GM21381 (cell line): ENCODE measurements at regions not wholly inside any gene's neighbourhood (a gene's known extent, or its start where the extent isn't known, plus 50 kb on each side); places are given as distances from the start of the nearest gene placed in this dataset.
"Not testable (repeated sequence)": the region's sequence is repeated elsewhere in the genome, so short reads cannot be mapped to it uniquely, and the experiment has no call there.

Experiments used
- ATAC-seq: cut with Tn5 transposase; IDR thresholded peaks from one replicate; pipeline ENCODE4 v1.9.1; 2021; ENCODE audit warnings: mild to moderate bottlenecking, moderate library complexity; ENCODE audit not compliant: unreplicated experiment

DNA sequence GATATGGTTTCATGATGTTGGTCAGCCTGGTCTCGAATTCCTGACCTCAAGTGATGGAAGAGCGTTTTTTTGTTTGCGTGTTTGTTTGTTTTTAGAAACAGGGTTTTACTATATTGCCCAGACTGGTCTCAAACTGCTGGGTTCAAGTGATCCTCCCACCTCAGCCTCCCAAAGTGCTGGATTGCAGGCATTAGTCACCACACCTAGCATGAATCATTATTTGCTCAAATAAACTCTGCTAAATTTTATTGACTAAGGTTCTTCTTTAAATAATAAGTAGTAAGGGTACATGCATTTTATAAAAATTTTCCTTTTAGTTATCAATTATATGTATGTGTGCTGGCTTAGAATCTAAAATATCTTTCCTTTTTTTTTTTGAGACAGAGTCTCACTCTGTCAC lies 52.9 kb downstream of the ZBTB9 start:
- no peak for ATAC-seq

DNA sequence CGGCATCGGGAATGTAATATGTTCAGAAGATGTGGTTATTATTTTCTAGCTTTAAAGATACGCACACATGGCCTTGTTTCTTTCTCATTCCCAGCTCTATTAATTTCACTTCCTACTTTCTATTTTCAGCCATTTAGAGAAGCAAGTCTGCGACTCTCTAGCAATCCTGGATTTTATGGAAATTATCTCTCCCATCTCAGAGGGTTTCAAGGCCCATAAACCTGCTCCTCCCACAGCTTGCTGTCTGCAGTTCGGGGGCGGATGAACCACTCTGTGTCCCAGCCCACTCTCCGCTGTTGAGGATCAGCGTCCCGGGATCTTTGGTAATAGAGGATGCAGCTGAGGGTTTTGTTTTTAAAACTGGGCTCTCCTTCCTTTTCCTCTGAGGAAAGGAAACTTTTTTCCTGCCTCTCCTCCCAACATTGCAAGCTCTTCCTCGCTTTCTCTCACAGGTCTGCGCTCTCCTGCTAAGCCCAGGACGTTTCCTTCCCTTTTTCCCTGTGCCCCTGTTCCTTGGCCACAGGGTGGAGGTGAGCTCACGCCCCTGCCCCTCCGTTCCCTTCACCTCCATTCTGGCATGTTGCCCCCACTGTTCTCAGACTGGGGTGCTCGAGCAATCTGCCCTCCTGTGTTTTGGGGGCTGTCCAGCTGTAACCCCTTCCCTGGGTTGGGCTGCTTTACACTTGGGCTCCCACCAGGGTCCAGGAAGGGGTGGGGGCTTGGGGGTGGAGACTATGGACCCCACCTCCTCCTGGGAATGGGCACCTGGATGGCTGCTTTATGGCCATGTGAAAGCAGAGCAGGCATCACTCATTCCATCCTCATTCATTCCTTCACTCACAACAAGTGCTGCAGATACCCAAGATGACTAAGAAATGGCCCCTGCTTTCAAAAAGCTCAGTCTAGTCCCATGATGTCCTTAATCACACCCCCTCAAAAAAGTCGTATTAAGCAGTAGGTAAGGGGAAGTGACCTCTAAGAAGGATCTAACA lies 54.9 kb downstream of the ZBTB9 start:
- ATAC-seq, result peak; percentile 4

DNA sequence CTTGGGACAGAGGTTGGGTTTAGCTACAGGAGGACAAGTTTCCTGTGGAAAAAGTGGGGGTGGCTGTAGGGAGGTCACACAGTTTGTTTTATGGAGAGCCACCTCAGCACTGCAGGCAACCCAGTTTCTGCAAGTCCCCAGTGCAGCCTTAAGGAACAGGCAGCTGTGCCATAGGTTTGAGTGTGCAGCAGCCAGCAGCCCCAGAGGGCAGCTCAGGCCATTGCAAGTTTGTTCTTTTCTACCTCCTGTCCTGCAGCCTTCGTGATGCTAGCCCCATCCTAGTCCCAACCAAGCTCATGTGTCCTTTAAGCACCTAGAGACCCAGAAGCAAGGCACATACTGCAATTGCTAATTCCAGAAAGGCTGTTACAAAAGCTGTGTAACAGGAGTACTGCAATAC lies 58.8 kb downstream of the ZBTB9 start:
- no peak for ATAC-seq

DNA sequence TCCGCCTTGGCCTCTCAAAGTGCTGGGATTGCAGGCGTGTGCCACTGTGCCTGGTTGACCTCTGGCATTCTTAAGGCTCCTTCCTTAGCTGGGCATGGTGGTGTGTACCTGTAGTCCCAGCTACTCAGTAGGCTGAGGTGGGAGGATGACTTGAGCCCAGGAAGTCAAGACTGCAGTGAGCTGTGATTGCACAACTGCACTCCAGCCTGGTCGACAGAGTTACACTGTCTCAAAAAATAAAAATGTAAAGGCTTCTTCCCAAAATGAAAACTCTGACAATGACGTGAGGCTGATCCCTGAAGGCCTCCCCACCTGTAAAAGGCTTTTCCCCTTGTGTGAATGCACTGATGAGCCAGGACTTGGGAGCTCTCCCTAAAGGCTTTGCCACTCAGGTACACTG lies 62.4 kb downstream of the ZBTB9 start:
- ATAC-seq, result no peak

DNA sequence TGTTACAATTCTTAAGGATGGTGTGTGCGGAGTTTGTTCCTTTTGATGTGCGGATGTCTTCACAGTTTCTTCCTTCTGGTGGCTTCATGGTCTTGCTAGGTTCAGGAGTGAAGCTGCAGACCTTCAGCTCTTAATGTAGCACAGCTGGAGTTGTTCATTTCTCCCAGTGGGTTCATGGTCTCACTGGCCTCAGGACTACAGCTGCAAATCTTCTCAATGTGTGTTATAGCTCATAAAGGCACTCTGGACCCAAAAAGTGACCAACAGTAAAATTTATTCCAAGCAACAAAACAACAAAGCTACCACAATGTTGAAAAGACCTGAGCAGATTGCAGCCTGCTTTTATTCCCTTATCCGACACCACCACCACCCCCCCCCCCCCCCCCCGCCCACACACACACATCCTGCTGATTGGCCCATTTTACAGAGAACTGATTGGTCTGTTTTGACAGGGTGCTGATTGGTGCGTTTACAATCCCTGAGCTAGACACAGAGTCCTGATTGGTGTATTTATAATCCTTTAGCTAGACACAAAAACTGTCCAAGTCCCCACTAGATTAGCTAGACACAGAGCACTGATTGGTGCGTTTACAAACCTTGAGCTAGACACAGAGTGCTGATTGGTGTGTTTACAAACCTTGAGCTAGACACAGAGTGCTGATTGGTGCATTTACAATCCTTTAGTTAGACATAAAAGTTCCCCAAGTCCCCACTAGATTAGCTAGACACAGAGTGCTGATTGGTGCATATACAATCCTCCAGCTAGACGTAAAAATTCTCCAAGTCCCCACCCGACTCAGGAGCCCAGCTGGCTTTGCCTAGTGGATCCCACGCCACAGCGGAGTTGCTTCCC lies 59.2 kb downstream of the BAK1 start:
- ATAC-seq, result not testable (repeated sequence)

DNA sequence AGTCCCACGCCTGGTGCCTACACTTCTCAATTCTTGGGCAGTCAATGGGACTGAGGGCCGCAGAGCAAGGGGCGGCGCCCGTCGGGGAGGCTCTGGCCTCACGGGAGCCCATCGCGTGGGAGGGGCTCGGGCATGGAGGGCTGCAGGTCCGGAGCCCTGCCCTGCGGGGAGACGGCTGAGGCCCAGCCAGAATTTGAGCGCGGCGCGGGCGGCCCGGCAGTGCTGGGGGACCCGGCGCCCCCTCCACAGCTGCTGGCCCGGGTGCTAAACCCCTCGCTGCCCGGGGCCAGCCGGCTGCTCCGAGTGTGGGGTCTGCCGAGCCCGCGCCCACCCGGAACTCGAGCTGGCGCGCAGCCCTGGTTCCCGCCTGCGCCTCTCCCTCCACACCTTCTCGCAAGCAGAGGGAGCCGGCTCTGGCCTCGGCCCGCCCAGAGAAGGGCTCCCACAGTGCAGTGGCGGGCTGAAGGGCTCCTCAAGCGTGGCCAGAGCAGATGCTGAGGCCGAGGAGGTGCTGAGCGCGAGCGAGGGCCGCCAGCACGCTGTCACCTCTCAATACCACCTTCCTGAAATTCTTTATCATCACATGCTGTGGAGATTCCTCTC lies 58.5 kb downstream of the BAK1 start:
- ATAC-seq, result no peak
